ENCODE measurements at regions not wholly inside any gene's neighbourhood (a gene's known extent, or its start where the extent isn't known, plus 50 kb on each side); places are given as distances from the start of the nearest gene placed in this dataset.

DNA sequence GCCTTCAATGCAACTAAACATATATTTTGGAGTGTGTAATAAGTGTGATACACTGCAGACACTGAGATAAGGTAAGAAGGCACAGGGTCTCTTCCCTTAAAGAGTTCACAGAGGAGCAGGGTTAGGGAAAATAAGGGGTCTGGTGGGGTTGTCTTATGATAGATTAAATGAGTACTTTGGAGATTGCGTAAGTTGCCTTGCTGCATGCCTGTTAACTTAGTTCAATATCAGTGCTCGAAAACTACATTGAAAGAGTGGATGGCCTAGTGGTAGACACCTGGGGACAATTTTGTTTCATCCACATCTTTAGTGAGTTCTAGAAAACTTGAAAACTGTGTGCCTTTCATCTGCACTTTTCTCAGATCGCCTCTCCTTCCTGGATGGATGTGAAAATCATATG lies 123.2 kb upstream of the BTBD3 start:
- TF ChIP-seq, protein P1, sequence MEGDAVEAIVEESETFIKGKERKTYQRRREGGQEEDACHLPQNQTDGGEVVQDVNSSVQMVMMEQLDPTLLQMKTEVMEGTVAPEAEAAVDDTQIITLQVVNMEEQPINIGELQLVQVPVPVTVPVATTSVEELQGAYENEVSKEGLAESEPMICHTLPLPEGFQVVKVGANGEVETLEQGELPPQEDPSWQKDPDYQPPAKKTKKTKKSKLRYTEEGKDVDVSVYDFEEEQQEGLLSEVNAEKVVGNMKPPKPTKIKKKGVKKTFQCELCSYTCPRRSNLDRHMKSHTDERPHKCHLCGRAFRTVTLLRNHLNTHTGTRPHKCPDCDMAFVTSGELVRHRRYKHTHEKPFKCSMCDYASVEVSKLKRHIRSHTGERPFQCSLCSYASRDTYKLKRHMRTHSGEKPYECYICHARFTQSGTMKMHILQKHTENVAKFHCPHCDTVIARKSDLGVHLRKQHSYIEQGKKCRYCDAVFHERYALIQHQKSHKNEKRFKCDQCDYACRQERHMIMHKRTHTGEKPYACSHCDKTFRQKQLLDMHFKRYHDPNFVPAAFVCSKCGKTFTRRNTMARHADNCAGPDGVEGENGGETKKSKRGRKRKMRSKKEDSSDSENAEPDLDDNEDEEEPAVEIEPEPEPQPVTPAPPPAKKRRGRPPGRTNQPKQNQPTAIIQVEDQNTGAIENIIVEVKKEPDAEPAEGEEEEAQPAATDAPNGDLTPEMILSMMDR (conservative IDR thresholded peaks at IDR 0.05; ENCODE audit: low read length) = no peak
- no peak for TF ChIP-seq EZH2phosphoT487 (IDR thresholded peaks at IDR 0.05; ENCODE audit: borderline replicate concordance, low read depth, low read length)
